ENCODE measurements at regions not wholly inside any gene's neighbourhood (a gene's known extent, or its start where the extent isn't known, plus 50 kb on each side); places are given as distances from the start of the nearest gene placed in this dataset.

DNA sequence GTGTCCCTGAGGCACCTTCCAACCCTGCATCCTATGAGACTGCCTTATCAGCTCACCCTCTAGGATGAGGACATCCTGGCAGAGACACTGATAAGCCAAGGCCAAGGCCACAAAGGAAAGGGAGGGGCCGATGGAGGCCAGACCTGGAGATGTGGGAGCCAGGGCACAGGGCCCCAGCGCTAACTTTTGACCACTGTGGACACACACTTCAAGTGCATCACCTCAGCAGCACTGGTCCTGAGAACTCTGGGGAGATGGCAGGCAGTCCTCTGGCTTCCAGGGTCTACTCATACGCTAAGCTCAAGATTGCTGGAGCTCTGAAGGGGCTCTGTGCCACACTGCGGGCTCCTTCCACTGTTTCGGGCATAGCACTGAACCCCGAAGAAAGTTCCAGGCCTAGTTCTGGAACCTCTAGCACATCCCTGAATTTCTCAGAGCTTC lies 100.2 kb upstream of the ID2 start:
- H3K4me2 ChIP-seq (ENCODE audit: low read length) = peak overlapping the region; percentile 69
- TF ChIP-seq EZH2phosphoT487 (IDR thresholded peaks at IDR 0.05; ENCODE audit: borderline replicate concordance, low read length) (no peak), CTCF (IDR thresholded peaks at IDR 0.05; ENCODE audit: low read depth, low read length, poor library complexity, severe bottlenecking) (no peak)
- peaks cover 42% of the 10 kb centered on the region for H3F3A ChIP-seq (ENCODE audit: control insufficient read depth, insufficient read depth)
- peak overlapping the region; percentile 90 for H3K27ac ChIP-seq (ENCODE audit: low read depth, low read length)
- H3K36me3 ChIP-seq (ENCODE audit: control insufficient read depth, low read length) = no peaks in the 10 kb centered on the region
- H3K27me3 ChIP-seq (ENCODE audit: control insufficient read depth, low read length) = no peaks in the 10 kb centered on the region
- H4K20me1 ChIP-seq (ENCODE audit: control insufficient read depth, insufficient read depth, low read depth, low read length) = no peaks in the 10 kb centered on the region
- no peaks in the 10 kb centered on the region for H3K79me2 ChIP-seq (ENCODE audit: control insufficient read depth, low read length)
- H3K9me2 ChIP-seq (replicated peaks; ENCODE audit: control insufficient read depth, low read length) = no peaks in the 10 kb centered on the region
- H3K4me3 ChIP-seq (ENCODE audit: low read length) = peak overlapping the region; percentile 45
- H3K9me3 ChIP-seq (ENCODE audit: control insufficient read depth, insufficient read depth, low read length) = no peaks in the 10 kb centered on the region
- H3K4me1 ChIP-seq (ENCODE audit: control insufficient read depth, low read length) = peaks cover 97% of the 10 kb centered on the region

DNA sequence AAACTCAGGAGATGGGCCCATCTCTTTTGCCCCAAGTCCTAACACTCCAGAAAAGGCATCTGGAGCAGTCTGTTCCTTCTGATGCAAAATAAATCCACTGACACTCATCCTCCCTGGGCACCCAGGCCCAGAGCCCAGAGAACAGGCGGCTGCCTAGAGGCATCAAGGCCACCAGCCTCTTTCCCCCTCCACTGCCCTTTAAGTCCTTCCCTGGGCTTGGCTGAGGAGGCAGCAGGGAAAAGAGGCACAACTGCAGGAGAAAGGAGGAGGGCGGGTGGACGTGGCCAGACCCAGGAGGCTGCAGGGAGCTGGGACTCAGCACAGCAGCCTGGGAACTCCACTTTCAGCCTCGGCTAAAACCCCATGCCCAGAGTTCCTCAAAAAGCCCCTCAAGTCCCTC lies 99.7 kb upstream of the ID2 start:
- H3K4me2 ChIP-seq (ENCODE audit: low read length) = peak overlapping the region; percentile 69
- H3K27ac ChIP-seq (ENCODE audit: low read depth, low read length) = peak overlapping the region; percentile 90
- no peaks in the 10 kb centered on the region for H4K20me1 ChIP-seq (ENCODE audit: control insufficient read depth, insufficient read depth, low read depth, low read length)
- H3K27me3 ChIP-seq (ENCODE audit: control insufficient read depth, low read length) = no peaks in the 10 kb centered on the region
- TF ChIP-seq EZH2phosphoT487 (IDR thresholded peaks at IDR 0.05; ENCODE audit: borderline replicate concordance, low read length) (no peak), CTCF (IDR thresholded peaks at IDR 0.05; ENCODE audit: low read depth, low read length, poor library complexity, severe bottlenecking) (no peak)
- no peaks in the 10 kb centered on the region for H3K36me3 ChIP-seq (ENCODE audit: control insufficient read depth, low read length)
- peaks cover 39% of the 10 kb centered on the region for H3F3A ChIP-seq (ENCODE audit: control insufficient read depth, insufficient read depth)
- H3K79me2 ChIP-seq (ENCODE audit: control insufficient read depth, low read length) = no peaks in the 10 kb centered on the region
- peaks cover 92% of the 10 kb centered on the region for H3K4me1 ChIP-seq (ENCODE audit: control insufficient read depth, low read length)
- H3K9me3 ChIP-seq (ENCODE audit: control insufficient read depth, insufficient read depth, low read length) = no peaks in the 10 kb centered on the region
- H3K9me2 ChIP-seq (replicated peaks; ENCODE audit: control insufficient read depth, low read length) = no peaks in the 10 kb centered on the region
- H3K4me3 ChIP-seq (ENCODE audit: low read length) = peak overlapping the region; percentile 45

DNA sequence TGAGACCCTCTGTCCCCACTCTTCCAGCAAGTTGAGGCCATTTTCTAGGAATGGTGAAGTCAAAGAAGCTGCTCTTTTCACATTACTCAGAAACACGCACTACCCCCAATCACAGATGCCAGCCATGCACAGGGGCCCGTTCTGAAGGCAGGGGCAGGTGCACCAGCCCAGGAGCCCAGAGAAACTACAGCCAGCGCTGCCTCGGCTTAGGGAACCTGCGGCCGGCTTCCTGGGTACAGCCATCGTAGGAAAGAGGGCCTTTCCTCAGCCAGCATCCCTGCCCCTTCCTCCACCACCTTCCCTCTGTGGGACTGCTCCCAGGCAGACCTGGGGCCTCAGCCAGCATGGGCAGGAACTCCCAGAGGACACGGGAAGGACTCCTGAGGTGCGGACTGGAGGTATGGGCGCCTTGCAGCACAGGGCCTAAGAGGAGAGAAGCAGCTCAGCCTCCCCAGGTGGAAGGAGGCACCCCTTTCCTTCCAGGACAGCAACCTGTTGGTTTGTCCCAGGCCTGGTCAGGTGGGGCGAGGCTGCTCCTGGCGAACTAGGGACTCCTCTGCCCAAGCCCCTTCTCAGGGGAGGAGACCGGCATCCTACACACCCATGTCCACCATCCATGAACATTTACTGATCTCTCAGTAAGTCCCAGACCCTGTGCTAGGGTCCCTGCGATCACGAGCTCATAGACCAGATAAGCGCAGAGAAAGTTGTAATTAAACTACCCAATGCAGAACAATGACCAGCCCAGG lies 99.0 kb upstream of the ID2 start:
- TF ChIP-seq EZH2phosphoT487 (IDR thresholded peaks at IDR 0.05; ENCODE audit: borderline replicate concordance, low read length) (no peak), CTCF (IDR thresholded peaks at IDR 0.05; ENCODE audit: low read depth, low read length, poor library complexity, severe bottlenecking) (no peak)
- Histone ChIP-seq H3K4me3 (ENCODE audit: low read length) (peak overlapping the region; percentile 45), H3K9me3 (ENCODE audit: control insufficient read depth, insufficient read depth, low read length) (no peaks in the 10 kb centered on the region), H3K4me1 (ENCODE audit: control insufficient read depth, low read length) (peaks cover 86% of the 10 kb centered on the region), H3K27ac (ENCODE audit: low read depth, low read length) (peak overlapping the region; percentile 90), H3K79me2 (ENCODE audit: control insufficient read depth, low read length) (no peaks in the 10 kb centered on the region), H3F3A (ENCODE audit: control insufficient read depth, insufficient read depth) (peaks cover 39% of the 10 kb centered on the region), H3K4me2 (ENCODE audit: low read length) (peak overlapping the region; percentile 69), H4K20me1 (ENCODE audit: control insufficient read depth, insufficient read depth, low read depth, low read length) (no peaks in the 10 kb centered on the region), H3K9me2 (replicated peaks; ENCODE audit: control insufficient read depth, low read length) (no peaks in the 10 kb centered on the region), H3K36me3 (ENCODE audit: control insufficient read depth, low read length) (no peaks in the 10 kb centered on the region), H3K27me3 (ENCODE audit: control insufficient read depth, low read length) (no peaks in the 10 kb centered on the region)

All from DOHH2 (cell line).